Stimulated activated CD4-positive, alpha-beta T cell treated with anti-CD3 and anti-CD28 coated beads, Interleukin-1b, Interleukin-23, amount 100 ng/mL, for 48 hours (primary cell): ENCODE measurements at regions not wholly inside any gene's neighbourhood (a gene's known extent, or its start where the extent isn't known, plus 50 kb on each side); places are given as distances from the start of the nearest gene placed in this dataset.

ENCODE experiments used
- DNase-seq: peaks from one replicate; pipeline ENCODE4 v3.0.0-alpha.2; 2020

DNA sequence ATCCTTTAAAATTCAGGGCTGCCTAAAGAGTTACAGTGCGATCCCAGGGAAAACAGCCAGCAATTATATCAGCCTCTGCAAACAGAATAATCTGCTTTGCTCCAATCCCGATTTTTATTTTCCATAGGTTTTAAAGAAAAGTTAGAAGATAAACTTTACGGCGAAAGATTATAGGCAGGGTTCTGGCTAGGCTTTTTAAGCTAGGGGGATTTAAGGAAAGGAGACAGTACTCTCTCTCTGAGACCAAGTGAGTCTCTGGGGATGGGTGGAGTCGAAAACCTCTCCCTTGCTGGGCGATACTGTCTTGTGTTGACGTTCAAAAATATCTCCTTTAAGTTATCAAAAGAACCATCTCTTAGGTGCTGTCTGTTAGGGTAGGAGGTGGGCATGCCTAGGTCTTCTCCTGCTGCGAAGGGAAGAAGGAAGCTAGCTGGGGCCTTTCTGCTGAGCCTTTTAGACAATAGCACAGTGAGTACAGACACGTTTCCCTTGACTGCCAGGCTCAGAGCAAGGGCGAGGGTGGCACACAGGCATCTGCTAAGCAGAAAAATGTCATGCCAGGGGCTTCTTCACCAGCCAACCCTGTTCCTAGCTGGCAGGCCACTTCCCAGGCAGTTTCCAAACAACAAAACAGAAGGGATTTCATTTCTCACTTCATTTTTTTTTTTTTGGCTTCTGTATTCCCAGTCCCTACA is 167.9 kb upstream of the MAF start:
- no peak for DNase-seq

DNA sequence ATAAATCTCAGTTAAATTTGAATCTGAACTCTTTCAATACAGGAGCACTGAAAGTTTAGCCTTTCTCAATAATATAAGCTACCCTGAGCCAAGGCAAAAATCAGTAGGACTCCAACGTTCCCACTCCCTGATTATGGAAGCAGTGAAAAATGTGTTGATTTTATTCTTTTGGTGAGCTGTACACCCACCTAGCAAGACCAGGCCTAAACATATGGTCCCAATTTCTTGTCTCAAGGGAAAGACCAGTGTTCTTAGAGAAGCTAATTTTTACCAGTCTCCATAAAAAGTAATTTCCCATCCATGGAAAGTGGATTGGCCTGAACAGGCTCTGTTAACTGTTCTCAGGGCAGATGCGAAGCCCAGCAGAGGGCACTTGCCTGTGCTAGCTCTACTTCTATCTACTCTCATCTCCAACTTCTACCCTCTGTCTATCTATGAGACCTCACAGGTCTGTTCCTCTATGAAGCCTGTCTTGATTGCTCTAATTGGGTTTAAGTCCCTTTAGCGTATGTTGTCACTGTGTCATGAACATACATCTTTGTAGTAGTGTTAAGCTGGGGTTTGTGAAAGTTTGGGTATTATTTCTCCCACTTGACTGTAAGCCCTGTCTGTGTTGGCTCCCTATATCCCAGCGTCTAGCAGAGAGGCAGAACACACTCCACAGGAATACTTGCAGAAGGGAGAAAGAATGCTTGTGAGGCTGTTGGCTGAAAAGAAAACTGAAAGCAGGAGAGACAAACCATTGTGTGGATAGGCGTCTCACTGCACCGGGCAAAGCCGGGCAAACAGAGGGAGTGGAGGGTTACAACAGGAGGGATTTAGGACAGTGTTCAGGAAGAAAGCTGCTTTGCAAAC is 167.1 kb upstream of the MAF start:
- no peak for DNase-seq

DNA sequence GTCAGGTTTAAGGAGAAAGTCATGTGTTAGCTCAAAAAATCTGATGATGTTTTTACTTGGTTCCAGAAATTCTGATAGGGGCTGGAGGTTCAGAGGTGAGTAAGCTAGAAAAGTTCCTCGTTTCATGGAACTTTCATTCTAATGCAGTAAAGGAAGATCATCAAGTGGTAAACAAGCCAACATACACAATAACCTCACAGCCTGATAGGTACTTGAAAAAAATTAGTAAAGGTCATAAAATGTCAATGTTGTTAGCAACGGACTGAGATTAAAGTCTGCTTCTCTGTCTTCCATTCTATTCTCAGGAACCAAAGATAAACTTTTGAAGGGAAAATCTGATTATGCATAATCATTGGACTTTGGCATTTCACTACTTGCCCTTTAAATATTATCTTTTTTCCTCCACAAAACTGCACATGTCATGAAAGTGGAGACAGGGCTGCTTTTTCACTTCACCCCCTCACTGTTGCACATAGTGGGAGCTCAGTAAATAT is 165.4 kb upstream of the MAF start:
- DNase-seq = no peak

GRCh38 chr16:79765431-79765830 is 164.9 kb upstream of the MAF start:
- no peak for DNase-seq

DNA sequence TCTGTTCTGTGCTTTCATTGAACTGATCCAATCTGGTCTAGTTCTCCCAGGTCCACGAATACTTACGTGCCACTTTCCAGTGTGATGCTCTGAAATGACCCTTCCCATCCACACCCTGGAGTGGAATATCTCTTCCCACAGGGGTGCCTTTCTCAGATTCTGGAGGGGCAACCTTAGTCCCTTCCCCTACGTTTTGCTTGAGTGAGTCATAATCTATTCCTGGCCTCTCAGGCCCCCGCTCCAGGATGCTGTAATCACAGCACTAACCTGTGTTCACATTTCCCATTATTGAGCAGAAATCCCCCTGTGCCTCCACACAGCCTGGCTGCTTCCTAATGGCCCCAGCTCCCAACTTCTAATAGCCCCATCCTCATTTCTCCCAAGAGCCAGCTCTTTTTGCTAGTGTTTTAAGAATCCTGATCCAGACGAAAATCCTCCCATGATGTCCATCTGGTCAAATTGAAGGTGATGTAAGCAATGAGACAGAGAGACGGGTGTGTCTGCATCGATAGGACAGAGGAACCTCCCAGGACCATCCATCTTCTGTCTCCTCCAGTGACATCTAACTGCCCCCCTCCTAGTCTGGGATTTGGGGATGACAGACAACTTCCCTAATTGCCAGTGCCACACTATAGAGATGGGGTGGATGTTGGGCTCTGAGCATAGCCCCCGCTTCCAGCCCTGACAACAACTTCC is 164.0 kb upstream of the MAF start:
- no peak for DNase-seq

- DNase-seq = no peak
Measured at GRCh38 chr16:79762217-79762616, 161.7 kb upstream of the MAF start.

DNA sequence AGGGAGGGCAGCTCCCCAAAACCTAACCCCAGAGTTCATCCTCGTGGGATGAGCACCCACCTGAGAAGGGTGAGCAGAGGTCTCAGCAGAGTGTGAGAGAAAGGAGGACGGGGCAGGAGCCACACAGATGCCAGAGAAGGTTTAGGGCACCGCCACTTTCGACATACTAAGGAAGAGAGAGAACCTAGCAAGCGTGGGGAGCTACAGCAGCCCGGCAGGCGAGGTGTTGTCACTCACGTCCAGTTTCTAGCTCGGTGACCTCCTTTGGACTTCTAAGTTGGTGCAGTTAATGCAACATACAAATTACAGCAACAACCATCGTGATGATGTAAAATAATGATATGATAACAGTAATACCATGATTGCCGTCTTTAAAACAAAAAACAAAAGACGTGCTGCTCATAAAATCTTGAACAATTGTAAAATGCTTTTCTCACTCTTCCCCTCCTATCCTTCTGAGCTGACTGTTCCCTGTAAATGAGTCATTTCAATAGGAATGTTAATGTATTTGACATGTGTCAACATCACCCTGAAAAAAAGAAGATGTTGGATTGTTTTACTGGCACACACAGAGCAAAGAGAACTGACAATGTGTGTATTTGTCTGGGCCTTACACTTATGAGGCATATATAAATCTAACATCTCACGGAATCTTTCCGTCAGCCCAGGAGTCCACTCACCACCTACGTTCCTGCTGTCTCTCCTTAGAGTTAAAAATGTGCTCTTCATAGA is 158.2 kb upstream of the MAF start:
- DNase-seq = no peak

DNA sequence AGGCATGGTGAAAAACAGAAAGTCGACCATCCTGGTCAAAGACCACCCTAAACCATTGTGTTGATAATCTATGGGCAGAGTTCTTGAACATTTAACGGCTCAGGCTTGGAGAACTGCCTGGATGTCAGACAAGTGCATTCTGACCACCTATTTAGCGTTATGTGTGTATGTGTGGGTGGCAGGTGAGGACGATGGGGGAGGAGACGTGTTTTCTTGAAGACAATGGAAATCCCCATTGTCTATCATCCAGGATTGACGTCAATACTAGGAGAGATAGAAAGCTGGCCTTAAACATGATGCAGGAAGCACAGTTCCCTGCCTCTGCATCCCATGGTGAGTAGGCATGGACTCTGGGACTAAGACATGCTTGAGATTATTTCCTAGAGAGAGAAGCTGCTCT is 157.4 kb upstream of the MAF start:
- no peak for DNase-seq

- DNase-seq = no peak
Measured at GRCh38 chr16:79757163-79757562, 156.6 kb upstream of the MAF start.

- DNase-seq = no peak
Measured at GRCh38 chr16:79756571-79756970, 156.0 kb upstream of the MAF start.

- DNase-seq = no peak
Measured at GRCh38 chr16:79754501-79754900, 154.0 kb upstream of the MAF start.

DNA sequence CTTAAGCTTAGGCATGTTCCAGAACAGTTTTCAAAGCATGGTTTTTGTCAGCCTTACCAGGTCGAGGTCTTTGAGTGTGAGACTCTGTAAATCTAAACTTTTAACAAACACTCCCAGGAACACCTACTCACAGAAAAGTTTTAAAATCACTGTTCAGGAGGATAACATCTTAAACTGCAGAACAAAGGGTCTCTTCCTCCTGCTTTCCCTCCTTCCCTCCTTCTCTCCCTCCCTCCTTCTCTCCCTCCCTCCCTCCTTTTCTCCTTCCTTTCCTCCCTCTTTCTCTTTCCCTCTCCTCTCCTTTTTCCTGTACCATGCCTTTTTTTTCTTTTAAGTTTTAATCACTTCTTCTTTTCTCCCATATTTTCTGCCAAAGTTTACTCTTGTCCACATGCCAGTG is 153.5 kb upstream of the MAF start:
- no peak for DNase-seq

- DNase-seq = no peak
Measured at GRCh38 chr16:79753286-79753685, 152.7 kb upstream of the MAF start.

- DNase-seq = no peak
Measured at GRCh38 chr16:79752396-79752795, 151.9 kb upstream of the MAF start.

DNA sequence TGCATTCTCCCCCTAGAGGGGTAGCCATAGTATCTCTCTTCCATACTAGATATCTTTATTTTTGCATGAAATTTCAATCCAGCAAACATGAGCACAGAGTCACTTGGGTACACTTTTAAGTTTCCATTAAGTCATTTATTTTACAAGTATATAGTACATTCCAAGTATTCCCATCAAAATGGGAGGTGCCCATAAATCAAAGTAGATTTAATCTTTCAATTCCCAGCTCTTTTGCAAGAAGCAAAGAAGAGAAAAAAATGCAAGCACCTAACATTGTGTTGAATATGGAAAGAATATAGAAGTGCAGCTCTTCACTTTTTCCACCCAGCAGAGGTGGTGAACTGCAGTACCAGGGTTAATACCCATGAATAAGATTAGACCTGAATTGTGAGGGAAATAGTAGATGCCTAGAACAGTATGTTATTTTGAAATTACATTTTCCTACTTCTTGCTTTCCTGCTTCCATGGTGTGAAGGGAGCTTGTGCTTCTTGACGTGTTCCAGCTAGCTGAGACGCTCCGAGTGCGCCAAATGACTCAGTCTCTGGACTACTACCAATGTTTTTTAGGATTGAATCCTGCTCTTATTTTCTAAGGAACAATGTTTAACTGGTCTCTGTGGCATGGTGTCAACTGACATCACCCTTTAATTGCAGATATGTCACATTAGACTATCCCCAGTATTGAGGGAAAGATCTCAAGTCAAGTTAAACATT is 151.1 kb upstream of the MAF start:
- no peak for DNase-seq

GRCh38 chr16:79750311-79750710 is 149.8 kb upstream of the MAF start:
- no peak for DNase-seq

DNA sequence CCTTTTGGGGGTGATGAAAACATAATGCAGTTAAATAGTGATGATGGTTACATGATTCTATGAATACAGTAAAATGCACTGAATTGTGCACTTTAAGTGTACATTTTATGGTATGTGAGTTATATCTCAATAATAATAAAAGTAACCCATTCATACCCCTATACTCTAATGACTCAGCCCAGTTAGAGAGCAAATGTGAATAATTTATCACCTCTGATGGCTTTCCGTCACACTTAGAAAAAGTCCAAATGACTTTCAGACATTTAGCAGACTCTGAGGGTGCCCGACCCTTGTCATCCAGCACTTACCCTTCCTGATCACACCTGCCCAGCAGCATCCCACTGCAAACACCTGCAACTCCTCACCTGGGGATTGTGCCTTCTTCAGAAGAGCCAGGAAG is 148.1 kb upstream of the MAF start:
- no peak for DNase-seq

- DNase-seq = no peak
Measured at GRCh38 chr16:79747688-79748087, 147.2 kb upstream of the MAF start.

GRCh38 chr16:79740252-79740651 is 139.7 kb upstream of the MAF start:
- DNase-seq = no peak

GRCh38 chr16:79735271-79735670 is 134.7 kb upstream of the MAF start:
- no peak for DNase-seq

GRCh38 chr16:79734721-79735120 is 134.2 kb upstream of the MAF start:
- DNase-seq = no peak

- no peak for DNase-seq
Measured at GRCh38 chr16:79728923-79729240, 128.3 kb upstream of the MAF start.
